GM12878 (cell line): ENCODE measurements at regions not wholly inside any gene's neighbourhood (a gene's known extent, or its start where the extent isn't known, plus 50 kb on each side); places are given as distances from the start of the nearest gene placed in this dataset.

Source experiments
- CREM ChIP-seq: IDR thresholded peaks from 2 replicates; pipeline ENCODE4 v1.6.1; 2014; ENCODE audit warnings: antibody characterized with exemption, low read depth
- JUNB ChIP-seq: IDR thresholded peaks from 2 replicates; pipeline ENCODE4 v1.6.1; 2016; ENCODE audit warnings: antibody characterized with exemption, mild to moderate bottlenecking
- RUNX3 ChIP-seq: IDR thresholded peaks from 2 replicates; pipeline ENCODE4 v1.6.1; 2012; ENCODE audit warnings: low read length, inconsistent platforms
- SMARCA5 ChIP-seq: fragments of 450-650 bp; IDR thresholded peaks from 2 replicates; pipeline ENCODE4 v1.6.1; 2017; ENCODE audit warnings: mild to moderate bottlenecking
- ZBTB33 ChIP-seq: fragments of 450-650 bp; IDR thresholded peaks from 2 replicates; pipeline ENCODE4 v1.6.1; 2017; ENCODE audit warnings: mild to moderate bottlenecking
- ZNF592 ChIP-seq: fragments of 450-650 bp; IDR thresholded peaks from 2 replicates; pipeline ENCODE4 v1.6.1; 2017; ENCODE audit warnings: mild to moderate bottlenecking, moderate library complexity

GRCh38 chr3:177419904-177420601, 222.8 kb upstream of the TBL1XR1 start (continued):
- TF ChIP-seq ZBTB33 = no peak
- TF ChIP-seq RUNX3 = no peak
- peak; percentile 71 for TF ChIP-seq JUNB
- TF ChIP-seq ZNF592 = no peak
- TF ChIP-seq SMARCA5 = no peak
- no peak for TF ChIP-seq CREM
- TF ChIP-seq, all 136 proteins: peak for 6
